COLO668 (cell line): ENCODE measurements at regions not wholly inside any gene's neighbourhood (a gene's known extent, or its start where the extent isn't known, plus 50 kb on each side); places are given as distances from the start of the nearest gene placed in this dataset.
"Not testable (repeated sequence)": the region's sequence is repeated elsewhere in the genome, so short reads cannot be mapped to it uniquely, and the experiment has no call there.

ENCODE experiments used
- DNase-seq: peaks from one replicate; lab custom pipeline; 2025; ENCODE audit not compliant: unreplicated experiment; lab: John Stamatoyannopoulos, UW

DNA sequence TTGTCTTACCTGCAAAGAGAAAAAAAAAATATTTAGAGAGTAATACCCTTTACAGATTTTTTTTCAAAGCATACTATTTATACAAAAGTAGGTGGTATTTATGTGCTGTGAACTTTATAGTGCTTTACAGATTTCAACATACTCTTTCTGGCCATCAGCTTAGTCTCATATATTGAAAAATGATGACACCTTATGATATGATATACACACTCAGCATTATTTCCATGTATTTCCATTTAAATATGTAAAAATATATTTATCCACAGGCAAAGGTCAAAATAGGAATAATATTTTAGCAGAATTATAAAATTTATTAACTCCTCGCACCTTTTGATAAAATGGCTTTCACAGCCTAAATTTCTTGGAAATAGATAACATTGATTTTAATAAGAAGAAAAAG lies 815.8 kb upstream of the EPHA5 start:
- no peak for DNase-seq

DNA sequence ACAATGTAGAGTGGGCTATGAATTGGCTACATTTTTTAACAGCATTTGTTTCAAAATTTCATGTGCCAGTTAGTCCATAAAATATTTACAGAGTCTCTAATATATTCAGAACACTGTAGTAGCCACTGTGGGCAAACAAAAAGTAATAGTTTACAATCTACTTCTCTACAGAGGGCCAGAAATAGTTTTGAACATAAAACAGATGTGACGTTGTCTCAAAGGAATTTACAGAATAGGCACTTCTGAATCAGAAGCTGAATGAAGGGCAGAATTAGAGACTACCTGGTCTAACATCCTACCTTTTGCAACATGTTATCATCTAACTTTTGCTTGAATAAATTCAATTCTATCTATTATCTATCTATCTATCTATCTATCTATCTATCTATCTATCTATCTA lies 811.9 kb upstream of the EPHA5 start:
- no peak for DNase-seq

DNA sequence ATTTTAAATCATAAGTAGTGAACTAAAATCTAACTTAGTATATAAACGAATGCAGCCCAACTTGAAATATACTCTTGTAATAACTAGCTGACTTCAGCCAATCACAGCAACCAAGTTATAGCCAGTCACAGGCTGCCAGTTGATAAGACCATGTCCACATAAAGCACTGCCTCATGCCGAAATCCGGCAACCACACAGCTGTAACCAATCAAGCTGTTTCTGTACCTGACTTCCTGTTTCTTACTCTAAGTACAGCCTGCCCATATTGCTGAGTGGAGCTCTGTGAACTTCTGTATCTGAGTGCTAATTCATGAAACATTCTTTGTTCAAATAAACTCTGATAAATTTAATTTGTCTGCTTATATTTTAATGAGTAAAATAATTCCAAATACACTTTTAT lies 805.3 kb upstream of the EPHA5 start:
- DNase-seq = no peak

DNA sequence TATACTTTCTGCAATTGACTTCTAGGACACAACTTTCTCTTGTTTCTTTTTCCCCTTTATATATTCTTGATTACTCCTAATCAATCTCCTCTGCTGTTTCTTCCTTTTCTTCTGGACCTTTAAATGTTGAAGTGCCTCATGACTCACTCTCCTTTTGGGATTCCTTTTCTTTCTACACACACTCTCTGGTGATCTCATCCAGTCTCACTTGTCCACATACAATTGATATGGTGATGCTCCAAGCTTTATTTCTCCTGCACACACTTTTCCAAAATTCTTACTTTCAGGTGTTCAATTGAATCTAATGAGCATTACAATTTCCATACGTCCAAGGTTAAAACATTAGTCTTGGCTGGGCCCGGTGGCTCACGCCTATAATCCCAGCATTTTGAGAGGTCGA lies 794.8 kb upstream of the EPHA5 start:
- DNase-seq = no peak

DNA sequence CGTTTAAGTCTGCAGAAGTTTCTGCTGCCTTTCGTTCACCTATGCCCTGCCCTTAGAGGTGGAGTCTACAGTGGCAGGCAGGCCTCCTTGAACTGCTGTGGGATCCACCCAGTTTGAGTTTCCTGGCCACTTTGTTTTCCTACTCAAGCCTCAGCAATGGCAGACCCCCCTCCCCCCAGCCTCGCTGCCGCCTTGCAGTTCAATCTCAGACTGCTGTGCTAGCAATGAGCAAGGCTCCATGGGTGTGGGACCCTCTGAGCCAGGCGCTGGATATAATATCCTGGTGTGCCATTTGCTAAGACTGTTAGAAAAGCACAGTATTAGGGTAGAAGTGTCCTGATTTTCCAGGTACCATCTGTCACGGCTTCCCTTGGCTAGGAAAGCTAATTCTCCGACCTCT lies 792.6 kb upstream of the EPHA5 start:
- DNase-seq = not testable (repeated sequence)

DNA sequence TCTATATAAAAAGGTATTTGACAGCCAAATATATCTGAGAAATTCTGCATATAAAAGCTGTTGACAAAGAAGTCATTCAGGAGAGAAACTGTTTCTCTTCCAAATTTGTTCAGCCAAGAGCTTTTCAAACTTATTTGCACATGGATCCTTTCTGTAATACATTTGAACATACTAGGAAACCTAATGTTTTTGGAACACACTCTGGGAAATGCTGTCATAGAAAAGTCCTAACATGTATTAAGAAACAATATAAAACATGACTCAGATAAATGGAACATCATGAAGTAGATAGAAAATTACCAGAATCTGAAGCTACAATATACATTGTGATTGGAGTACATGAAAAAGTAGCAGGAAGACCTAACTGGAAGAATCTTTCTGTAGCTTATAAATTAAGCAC lies 781.5 kb upstream of the EPHA5 start:
- no peak for DNase-seq

DNA sequence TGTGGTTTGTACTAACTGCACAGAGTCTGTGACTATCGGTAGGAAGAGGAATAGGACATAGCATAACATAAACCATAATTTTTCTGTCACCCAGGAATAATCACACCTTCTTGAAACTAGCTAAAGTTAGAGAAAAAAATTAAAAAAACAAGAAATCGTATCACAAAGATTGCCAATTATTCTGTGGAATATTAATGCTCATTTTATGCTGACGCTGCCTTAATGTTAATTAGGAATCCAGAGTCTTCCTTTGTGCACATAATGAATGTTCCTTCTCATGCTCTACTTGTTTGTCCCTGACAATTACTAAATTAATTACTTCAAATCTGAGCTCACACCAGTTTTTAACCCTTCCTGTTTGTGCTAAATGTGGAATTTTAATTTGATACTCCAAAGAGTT lies 772.7 kb upstream of the EPHA5 start:
- no peak for DNase-seq

DNA sequence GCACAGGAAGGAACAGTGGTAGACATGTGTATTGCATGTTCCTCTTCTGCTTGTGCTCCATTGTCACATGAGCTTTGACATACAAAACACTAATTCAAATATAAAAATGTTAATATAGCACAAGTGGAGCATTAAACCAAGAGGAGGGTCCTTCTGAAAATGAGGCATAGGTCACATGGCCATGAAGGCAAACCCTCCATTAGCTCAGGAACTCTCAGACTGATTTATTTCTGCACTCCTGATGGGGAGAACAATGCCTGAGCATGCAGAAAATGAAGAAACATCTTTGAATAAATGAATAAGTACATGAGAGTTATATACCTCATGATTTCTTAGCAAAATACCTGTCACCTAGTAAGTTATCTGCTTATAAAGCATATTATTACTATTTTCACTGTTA lies 769.2 kb upstream of the EPHA5 start:
- DNase-seq = no peak

DNA sequence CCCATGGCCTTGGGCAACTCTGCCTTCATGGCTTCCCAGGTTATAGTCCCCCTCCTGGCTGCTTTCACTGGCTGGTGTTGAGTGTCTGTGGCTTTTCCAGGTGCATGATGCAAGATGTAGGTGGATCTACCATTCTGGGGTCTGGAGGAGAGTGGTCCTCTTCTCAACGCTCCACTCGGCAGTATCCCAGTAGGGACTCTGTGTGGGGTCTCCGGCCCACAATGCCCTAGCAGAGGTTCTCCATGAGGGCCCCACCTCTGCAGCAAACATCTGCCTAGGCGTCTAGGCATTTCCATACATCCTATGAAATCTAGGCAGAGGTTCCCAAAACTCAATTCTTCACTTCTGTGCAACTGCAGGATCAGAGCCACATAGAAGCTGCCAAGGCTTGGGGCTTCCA lies 763.4 kb upstream of the EPHA5 start:
- DNase-seq = no peak

DNA sequence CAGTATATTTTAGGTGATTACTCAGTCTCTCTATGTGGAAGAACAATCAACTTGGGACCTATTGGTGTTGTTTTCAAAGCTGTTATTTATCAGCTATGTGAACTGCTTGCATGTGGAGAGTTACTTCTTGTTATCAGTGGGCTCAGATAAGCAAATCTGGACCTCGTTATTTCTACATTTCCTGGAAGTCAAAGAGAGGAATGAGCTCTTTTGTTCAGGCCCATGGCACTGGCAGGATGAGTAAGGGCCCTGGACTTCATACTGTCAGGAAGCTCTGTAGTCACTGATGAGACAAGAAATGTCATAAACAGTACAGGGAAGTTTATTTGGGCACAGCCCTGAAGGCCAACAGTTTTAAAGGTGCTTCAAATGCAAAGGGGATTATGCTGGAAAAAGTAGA lies 760.6 kb upstream of the EPHA5 start:
- DNase-seq = no peak

DNA sequence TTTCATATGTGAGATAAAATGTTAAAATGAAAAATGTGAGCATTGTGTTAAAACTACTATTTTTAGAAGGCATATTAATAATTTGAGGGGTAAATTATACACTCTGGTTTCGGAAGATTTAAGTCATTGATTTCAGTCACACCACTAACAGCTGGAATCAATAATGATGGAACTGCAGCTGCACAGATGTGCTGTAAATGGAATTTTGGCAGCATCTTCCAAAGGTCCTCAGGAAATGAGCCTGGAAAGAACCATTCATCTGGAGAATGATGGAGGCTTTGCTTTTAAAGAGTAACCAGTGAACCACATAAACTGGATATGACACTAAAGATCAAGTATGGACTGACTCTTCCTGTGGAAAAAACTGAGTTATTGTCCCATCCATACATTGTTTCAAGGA lies 759.0 kb upstream of the EPHA5 start:
- DNase-seq = no peak

DNA sequence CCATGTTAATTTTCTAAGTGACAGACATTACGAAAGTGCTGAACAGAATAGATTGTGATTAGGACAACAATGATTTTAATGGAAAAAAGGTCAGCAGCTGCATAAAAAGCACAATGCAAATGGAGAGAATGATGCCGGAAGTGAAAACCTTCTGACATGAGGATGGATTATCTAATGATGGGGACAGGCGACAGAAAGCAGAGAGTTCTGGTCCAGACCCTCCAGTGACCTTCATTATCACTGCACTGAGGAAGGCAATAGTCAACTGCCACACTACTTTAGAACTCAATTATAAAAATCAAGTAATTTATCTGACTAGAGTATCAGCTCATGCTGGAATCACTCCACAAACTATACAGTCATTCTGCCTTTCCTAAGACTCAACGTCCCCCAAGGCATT lies 746.1 kb upstream of the EPHA5 start:
- no peak for DNase-seq

DNA sequence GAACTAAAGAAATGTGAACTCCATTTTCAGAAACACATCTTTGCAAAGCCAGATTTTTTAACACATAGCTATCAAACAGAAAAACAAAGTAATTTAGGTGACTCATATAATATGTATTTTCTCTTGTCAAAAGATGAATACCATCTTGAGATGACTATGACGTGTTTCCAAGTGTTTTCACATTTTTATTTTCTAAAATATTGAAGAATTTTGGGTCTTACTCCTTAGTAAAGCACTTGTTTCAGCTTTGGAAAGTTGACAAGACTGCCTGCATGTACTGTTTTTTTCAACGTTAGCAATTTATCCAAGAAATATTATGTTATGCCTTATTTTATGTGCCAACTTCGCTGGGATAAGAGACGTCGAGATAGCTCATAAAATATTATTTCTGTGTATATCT lies 733.9 kb upstream of the EPHA5 start:
- no peak for DNase-seq

DNA sequence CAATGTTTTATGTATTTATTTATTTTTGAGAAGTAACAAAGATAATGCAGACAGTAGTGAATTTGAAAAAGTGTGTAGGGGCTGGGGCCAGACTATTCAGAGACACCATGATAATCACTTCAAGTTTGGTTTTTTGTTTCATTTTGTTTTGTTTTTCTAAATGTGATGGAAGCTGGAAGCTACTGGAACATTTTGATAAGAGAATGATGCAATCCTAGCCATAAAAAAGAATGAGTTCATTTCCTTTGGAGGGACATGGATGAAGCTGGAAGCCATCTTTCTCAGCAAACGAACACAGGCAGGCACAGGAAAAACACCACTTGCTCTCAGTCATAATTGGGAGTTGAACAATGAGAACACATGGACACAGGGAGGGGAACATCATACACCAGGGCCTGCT lies 706.6 kb upstream of the EPHA5 start:
- no peak for DNase-seq

DNA sequence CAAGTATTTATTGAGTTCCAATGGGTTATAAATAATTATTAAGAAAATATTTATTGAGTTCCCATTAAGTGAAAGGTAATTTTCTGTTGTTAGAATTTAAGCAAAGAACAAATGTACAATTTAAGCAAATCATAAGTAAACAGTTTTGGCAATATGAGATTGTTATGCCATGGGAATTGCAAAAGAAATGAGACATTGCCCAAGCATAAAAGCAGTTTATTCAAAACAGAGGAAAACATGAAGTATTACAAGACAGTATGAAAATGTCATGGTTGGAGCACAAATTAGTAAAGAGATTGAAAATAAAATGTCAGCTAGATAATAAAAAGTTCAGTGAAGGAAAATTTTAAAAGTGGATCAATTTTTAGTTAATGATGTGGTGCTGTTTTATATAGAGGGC lies 706.1 kb upstream of the EPHA5 start:
- DNase-seq = no peak

DNA sequence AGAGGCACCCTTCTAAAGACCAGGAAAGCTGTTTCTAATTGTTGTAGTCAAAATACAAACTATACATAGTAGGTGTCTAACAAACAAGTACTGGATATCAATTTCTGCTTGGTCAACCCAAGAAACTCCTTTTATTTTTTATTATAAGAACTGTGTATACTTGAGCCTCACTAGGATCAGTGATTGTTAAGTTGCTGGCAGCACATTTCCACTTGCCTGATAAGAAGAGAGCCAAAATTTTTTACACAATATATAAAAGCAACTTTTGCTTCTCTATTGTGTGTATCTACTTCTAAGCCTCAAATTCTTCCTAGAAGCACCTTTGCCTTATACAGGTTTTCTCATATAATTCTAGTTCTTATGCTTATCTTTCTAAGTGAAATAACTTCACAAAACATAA lies 703.0 kb upstream of the EPHA5 start:
- DNase-seq = no peak

DNA sequence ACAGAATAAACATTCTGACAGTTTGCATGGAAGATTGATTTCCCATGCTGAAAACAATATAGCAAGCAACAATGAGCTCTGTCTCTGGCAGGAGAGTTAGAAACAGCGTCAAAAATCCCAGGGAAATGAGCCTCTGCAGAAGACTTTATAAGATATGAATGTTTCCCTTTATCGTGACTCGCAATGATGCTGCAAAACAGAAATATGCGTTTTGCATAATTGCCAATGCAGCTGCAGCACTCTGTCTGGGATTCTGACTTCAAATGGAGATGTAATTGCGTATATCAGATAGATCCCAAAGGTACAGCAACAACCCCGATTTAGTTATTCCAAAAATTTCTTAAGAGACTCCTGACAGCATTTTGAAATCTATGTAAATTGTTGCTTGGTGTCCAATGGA lies 702.4 kb upstream of the EPHA5 start:
- DNase-seq = no peak

DNA sequence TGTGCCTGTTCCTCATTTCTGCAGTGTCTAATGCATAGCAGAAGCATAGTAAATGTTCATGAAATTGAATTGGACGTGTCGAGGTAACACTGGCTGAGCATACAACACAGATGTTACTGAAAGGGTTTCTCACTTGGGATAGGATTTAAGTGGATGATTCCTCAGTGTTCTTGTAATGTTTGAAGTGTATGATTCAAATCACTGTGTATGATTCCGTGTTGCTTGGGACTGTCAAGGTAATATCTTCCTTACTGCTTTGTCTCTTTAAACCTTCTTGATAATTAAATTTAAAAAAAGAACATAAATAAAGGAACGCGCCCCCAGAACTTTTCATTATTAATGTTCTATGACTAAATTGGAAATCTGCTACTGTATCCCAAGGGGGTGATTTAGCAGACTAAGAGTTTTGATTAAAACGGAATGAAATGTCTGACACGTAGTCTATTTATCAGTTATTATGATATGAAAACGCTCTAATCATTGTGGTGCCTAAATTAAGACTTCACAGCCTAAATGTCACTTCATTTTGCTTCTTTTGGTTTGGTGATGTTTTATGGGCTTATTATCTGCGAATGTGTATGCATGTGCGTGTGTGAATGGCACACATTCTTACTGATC lies 696.9 kb upstream of the EPHA5 start:
- no peak for DNase-seq

DNA sequence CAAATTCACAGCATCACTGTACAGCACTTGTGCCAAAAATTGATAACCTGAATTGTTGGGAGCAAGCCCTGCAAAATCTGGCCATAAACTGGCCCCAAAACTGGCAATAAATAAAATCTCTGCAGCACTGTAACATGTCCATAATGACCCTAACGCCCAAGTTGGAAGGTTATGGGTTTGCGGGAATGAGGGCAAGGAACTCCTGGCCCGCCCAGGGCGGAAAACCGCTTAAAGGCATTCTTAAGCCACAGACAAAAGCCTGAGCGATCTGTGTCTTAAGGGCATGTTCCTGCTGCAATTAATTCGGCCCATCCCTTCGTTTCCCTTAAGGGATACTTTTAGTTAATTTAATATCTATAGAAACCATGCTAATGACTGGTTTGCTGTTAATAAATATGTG lies 690.1 kb upstream of the EPHA5 start:
- not testable (repeated sequence) for DNase-seq

DNA sequence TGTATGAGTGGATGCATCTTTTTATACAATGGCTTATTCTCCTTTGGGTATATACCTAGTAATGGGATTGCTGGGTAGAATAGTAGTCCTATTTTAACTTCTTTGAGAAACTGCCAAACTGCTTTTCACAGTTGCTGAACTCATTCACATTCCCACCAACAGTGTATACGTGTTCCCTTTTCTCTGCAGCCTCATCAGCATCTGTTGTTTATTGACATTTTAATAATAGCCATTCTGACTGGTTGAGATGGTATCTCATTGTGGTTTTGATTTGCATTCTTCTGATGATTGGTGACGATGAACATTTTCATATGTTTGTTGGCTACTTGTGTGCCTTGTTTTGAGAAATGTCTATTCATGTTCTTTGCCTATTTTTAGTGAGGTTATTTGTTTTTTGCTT lies 687.0 kb upstream of the EPHA5 start:
- DNase-seq = no peak

DNA sequence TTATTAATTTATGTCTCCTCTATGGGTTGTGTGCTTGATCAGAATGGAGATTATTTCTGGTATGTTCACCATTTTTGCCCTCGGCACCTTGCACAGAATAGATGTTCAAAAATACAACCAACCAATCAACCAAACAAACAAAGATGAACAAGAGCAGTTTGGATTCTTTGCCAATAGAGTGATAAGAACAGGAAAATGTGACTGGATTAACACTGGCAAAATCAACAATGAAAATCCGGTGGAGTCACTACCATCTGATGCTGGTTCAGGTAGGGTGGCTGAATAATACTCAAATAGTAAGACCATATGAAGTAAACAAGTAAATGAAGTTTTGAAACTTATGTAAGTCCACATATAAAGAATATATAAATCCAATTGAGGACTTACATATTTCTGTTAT lies 685.0 kb upstream of the EPHA5 start:
- DNase-seq = no peak

DNA sequence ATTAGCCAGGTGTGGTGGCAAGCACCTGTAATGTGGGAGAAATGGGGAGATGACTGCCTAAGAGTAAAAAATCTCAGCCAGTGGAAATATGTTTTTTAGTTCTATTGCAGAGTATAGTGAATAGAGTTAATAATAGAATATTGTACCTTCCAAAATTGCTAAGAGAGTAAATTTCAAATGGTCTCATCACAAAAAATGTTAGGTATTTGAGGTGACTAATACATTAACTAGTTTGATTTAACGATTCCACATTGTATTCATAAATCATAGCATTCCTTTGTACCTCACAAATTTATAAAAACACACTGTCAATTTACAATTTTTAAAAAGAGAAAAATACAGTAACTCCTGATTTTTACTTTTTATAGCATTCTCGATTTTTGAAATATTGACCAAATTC lies 681.5 kb upstream of the EPHA5 start:
- DNase-seq = no peak

DNA sequence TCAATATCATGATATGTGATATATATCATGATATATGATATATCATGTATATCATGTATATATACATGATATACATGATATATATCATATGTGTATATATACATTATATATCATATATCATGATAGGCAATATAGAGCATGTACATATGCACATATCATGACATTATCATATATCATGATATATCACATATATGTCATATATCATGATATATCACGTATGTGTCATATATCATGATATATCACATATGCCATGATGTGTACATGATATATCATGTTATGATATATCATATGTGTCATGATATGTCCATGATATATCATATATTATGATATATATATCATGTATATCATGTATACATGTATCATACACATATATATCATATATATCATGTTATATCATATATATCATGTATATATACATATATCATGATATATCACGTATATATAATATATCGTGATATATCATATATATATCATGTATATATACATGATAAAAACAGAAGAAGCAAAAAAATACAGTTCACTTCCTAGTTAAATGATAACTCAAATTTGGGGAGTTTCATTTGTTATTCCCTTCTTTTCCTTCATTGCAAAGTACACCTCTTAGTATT lies 670.1 kb upstream of the EPHA5 start:
- DNase-seq = no peak
